Right atrium auricular region (tissue), 2 donors: ENCODE measurements at regions not wholly inside any gene's neighbourhood (a gene's known extent, or its start where the extent isn't known, plus 50 kb on each side); places are given as distances from the start of the nearest gene placed in this dataset.

ENCODE experiments used
- DNase-seq: peaks from one replicate; pipeline ENCODE4 v3.0.0-alpha.2; 2019; ENCODE audit warnings: low spot score
- H3K27ac ChIP-seq, 2 donors: fragments of 200-600 bp; sonication (generic); 1 replicate in 1 of 2; 2 replicates in 1 of 2; pipeline ENCODE4 v1.5.1; 2016 to 2019
- H3K27me3 ChIP-seq, 2 donors: fragments of 200-600 bp; sonication (generic); one replicate each; pipeline versions ENCODE4 v1.5.1 to v1.6.0; 2017 to 2019
- H3K36me3 ChIP-seq: fragments of 200-600 bp; sonication (generic); one replicate; pipeline ENCODE4 v1.5.1; 2016
- H3K4me1 ChIP-seq, 2 donors: fragments of 200-600 bp; sonication (generic); one replicate each; pipeline versions ENCODE4 v1.5.1 to v1.6.0; 2017 to 2019
- H3K4me3 ChIP-seq, 2 donors: fragments of 200-600 bp; sonication (generic); 1 replicate in 1 of 2; 2 replicates in 1 of 2; pipeline ENCODE4 v1.5.1; 2017 to 2019; ENCODE audit warnings: mild to moderate bottlenecking in 1 of 2, moderate library complexity in 1 of 2
- H3K9me3 ChIP-seq, 2 donors: fragments of 200-600 bp; sonication (generic); one replicate each; pipeline ENCODE4 v1.5.1; 2019
- CTCF ChIP-seq, 2 donors: fragments of 200-600 bp; sonication (generic); IDR thresholded peaks; one replicate each; pipeline ENCODE4 v1.5.1; 2019; ENCODE audit warnings: antibody characterized with exemption in 2 of 2

- TF ChIP-seq CTCF (IDR thresholded peaks at IDR 0.05) = no peak
Observed at GRCh38 chr7:46678421-46678820, 757.3 kb upstream of the IGFBP3 start.

GRCh38 chr7:46675456-46675855, 754.4 kb upstream of the IGFBP3 start:
- H3K36me3 ChIP-seq = no peaks in the 10 kb centered on the region
- TF ChIP-seq CTCF (IDR thresholded peaks at IDR 0.05) = no peak
- no peaks in the 10 kb centered on the region for H3K4me1 ChIP-seq
- no peak overlapping the region for H3K4me3 ChIP-seq
- DNase-seq = no peak
- H3K9me3 ChIP-seq = no peaks in the 10 kb centered on the region
- no peak overlapping the region for H3K27ac ChIP-seq
- no peaks in the 10 kb centered on the region for H3K27me3 ChIP-seq

More at GRCh38 chr7:46678421-46678820, 757.3 kb upstream of the IGFBP3 start:
- Histone ChIP-seq H3K9me3 (no peaks in the 10 kb centered on the region), H3K4me1 (peaks cover 0 to 7% of the 10 kb centered on the region in 2 donors), H3K4me3 (no peak overlapping the region), H3K36me3 (no peaks in the 10 kb centered on the region), H3K27me3 (no peaks in the 10 kb centered on the region), H3K27ac (no peak overlapping the region)
- no peak for DNase-seq

- Histone ChIP-seq H3K4me3 (no peak overlapping the region), H3K27me3 (no peaks in the 10 kb centered on the region), H3K9me3 (no peaks in the 10 kb centered on the region), H3K27ac (no peak overlapping the region), H3K4me1 (no peaks in the 10 kb centered on the region), H3K36me3 (no peaks in the 10 kb centered on the region)
- no peak for TF ChIP-seq CTCF (IDR thresholded peaks at IDR 0.05)
- DNase-seq = no peak
Observed at GRCh38 chr7:46672861-46673260, 751.8 kb upstream of the IGFBP3 start.

- Histone ChIP-seq H3K27me3 (no peaks in the 10 kb centered on the region), H3K9me3 (no peaks in the 10 kb centered on the region), H3K27ac (no peak overlapping the region), H3K36me3 (no peaks in the 10 kb centered on the region), H3K4me1 (no peaks in the 10 kb centered on the region), H3K4me3 (no peak overlapping the region)
- TF ChIP-seq CTCF (IDR thresholded peaks at IDR 0.05) = no peak
- DNase-seq = no peak
Observed at GRCh38 chr7:46671108-46671769, 750.2 kb upstream of the IGFBP3 start.

- Histone ChIP-seq H3K4me1 (no peaks in the 10 kb centered on the region), H3K27me3 (no peaks in the 10 kb centered on the region), H3K36me3 (no peaks in the 10 kb centered on the region), H3K9me3 (no peaks in the 10 kb centered on the region), H3K27ac (no peak overlapping the region), H3K4me3 (no peak overlapping the region)
- no peak for DNase-seq
- TF ChIP-seq CTCF (IDR thresholded peaks at IDR 0.05) = no peak
Observed at GRCh38 chr7:46669028-46669427, 748.0 kb upstream of the IGFBP3 start.

GRCh38 chr7:46664453-46664852, 743.4 kb upstream of the IGFBP3 start:
- H3K4me3 ChIP-seq = no peak overlapping the region
- no peaks in the 10 kb centered on the region for H3K27me3 ChIP-seq
- TF ChIP-seq CTCF (IDR thresholded peaks at IDR 0.05) = no peak

More at GRCh38 chr7:46664453-46664852, 743.4 kb upstream of the IGFBP3 start:
- Histone ChIP-seq H3K27ac (no peak overlapping the region), H3K4me1 (no peaks in the 10 kb centered on the region), H3K36me3 (no peaks in the 10 kb centered on the region), H3K9me3 (no peaks in the 10 kb centered on the region)
- DNase-seq = no peak
